Hepatocyte (in vitro differentiated cells): ENCODE measurements at regions not wholly inside any gene's neighbourhood (a gene's known extent, or its start where the extent isn't known, plus 50 kb on each side); places are given as distances from the start of the nearest gene placed in this dataset.

ENCODE experiments used
- DNase-seq: peaks from one replicate; pipeline ENCODE4 v3.0.0-alpha.2; 2016; ENCODE audit warnings: low spot score
- H2AFZ ChIP-seq: fragments of 200-600 bp; sonication (generic); 2 replicates; pipeline ENCODE4 v1.6.0; 2016; ENCODE audit warnings: antibody characterized with exemption, mild to moderate bottlenecking
- H3K27ac ChIP-seq: fragments of 200-600 bp; sonication (generic); 2 replicates; pipeline ENCODE4 v1.5.1; 2016; ENCODE audit warnings: mild to moderate bottlenecking
- H3K27me3 ChIP-seq: fragments of 200-600 bp; sonication (generic); 2 replicates; pipeline ENCODE4 v1.6.1; 2016
- H3K36me3 ChIP-seq: fragments of 200-600 bp; sonication (generic); replicated peaks from 2 replicates; pipeline ENCODE4 v1.5.1; 2016; ENCODE audit warnings: low read depth; ENCODE audit not compliant: insufficient read depth
- H3K4me1 ChIP-seq: fragments of 200-600 bp; sonication (generic); 2 replicates; pipeline ENCODE4 v1.5.1; 2016; ENCODE audit warnings: mild to moderate bottlenecking, moderate library complexity; ENCODE audit not compliant: insufficient read depth
- H3K4me2 ChIP-seq: fragments of 200-600 bp; sonication (generic); 2 replicates; pipeline ENCODE4 v1.6.0; 2016
- H3K4me3 ChIP-seq: fragments of 200-600 bp; sonication (generic); 2 replicates; pipeline ENCODE4 v1.5.1; 2016; ENCODE audit warnings: mild to moderate bottlenecking
- H3K79me2 ChIP-seq: fragments of 200-600 bp; sonication (generic); 2 replicates; pipeline ENCODE4 v1.6.0; 2017; ENCODE audit warnings: mild to moderate bottlenecking
- H3K9me2 ChIP-seq: fragments of 200-600 bp; sonication (generic); replicated peaks from 2 replicates; pipeline ENCODE4 v1.6.0; 2017; ENCODE audit warnings: mild to moderate bottlenecking; ENCODE audit not compliant: insufficient read depth
- H3K9me3 ChIP-seq: fragments of 200-600 bp; sonication (generic); 2 replicates; pipeline ENCODE4 v1.5.1; 2016; ENCODE audit warnings: low read depth, mild to moderate bottlenecking
- H4K20me1 ChIP-seq: fragments of 200-600 bp; sonication (generic); 2 replicates; pipeline ENCODE4 v1.6.0; 2016; ENCODE audit warnings: mild to moderate bottlenecking; ENCODE audit not compliant: insufficient read depth, poor library complexity, severe bottlenecking
- CTCF ChIP-seq: fragments of 200-600 bp; sonication (generic); IDR thresholded peaks from 2 replicates; pipeline ENCODE4 v1.5.1; 2016; ENCODE audit warnings: antibody characterized with exemption, mild to moderate bottlenecking; ENCODE audit not compliant: poor library complexity
- EZH2 ChIP-seq: fragments of 200-600 bp; sonication (generic); IDR thresholded peaks from 2 replicates; pipeline ENCODE4 v1.6.1; 2016; ENCODE audit warnings: antibody characterized with exemption, mild to moderate bottlenecking, borderline replicate concordance
- EZH2phosphoT487 ChIP-seq: fragments of 200-600 bp; sonication (generic); IDR thresholded peaks from one replicate; pipeline ENCODE4 v1.6.1; 2018; ENCODE audit warnings: antibody characterized with exemption, mild to moderate bottlenecking, low read depth, moderate library complexity; ENCODE audit not compliant: unreplicated experiment, severe bottlenecking
- WGBS: methylation state at CpG from one replicate; pipeline ENCODE4 v1.1.6; 2016; ENCODE audit warnings: low lambda C conversion rate; ENCODE audit errors: missing lambda C conversion rate; 5-methylcytosine and 5-hydroxymethylcytosine counted together

- Histone ChIP-seq H3K79me2 (no peaks in the 10 kb centered on the region), H3K4me2 (no peak overlapping the region), H3K36me3 (no peaks in the 10 kb centered on the region), H3K27ac (no peak overlapping the region), H3K27me3 (no peaks in the 10 kb centered on the region), H4K20me1 (no peaks in the 10 kb centered on the region), H2AFZ (no peak overlapping the region), H3K9me3 (no peaks in the 10 kb centered on the region), H3K9me2 (no peaks in the 10 kb centered on the region), H3K4me3 (no peak overlapping the region), H3K4me1 (peaks cover 4% of the 10 kb centered on the region)
- no peak for TF ChIP-seq CTCF
- no peak for TF ChIP-seq EZH2
- TF ChIP-seq EZH2phosphoT487: no peak
- no peak for DNase-seq
- WGBS: 86% methylated on average over 3 of the region's 3 CpGs
Measured at GRCh38 chr15:39310633-39311032, 270.2 kb upstream of the THBS1 start.

GRCh38 chr15:39312984-39313383, 267.9 kb upstream of the THBS1 start:
- no peaks in the 10 kb centered on the region for H4K20me1 ChIP-seq
- no peaks in the 10 kb centered on the region for H3K79me2 ChIP-seq
- no peaks in the 10 kb centered on the region for H3K9me3 ChIP-seq
- no peaks in the 10 kb centered on the region for H3K9me2 ChIP-seq
- peak overlapping the region; percentile 17 for H3K27ac ChIP-seq
- H3K27me3 ChIP-seq: no peaks in the 10 kb centered on the region
- DNase-seq: peak; percentile 48
- no peak overlapping the region for H3K4me2 ChIP-seq
- no peak overlapping the region for H2AFZ ChIP-seq
- H3K36me3 ChIP-seq: no peaks in the 10 kb centered on the region
- 78% methylated on average over 3 of the region's 3 CpGs for WGBS
- no peak overlapping the region for H3K4me3 ChIP-seq
- no peak for TF ChIP-seq EZH2
- TF ChIP-seq CTCF: peak; percentile 29
- TF ChIP-seq EZH2phosphoT487: no peak
- peaks cover 4% of the 10 kb centered on the region for H3K4me1 ChIP-seq

- H3K9me3 ChIP-seq: no peaks in the 10 kb centered on the region
- no peak overlapping the region for H3K4me2 ChIP-seq
- H4K20me1 ChIP-seq: no peaks in the 10 kb centered on the region
- no peak overlapping the region for H3K4me3 ChIP-seq
- H2AFZ ChIP-seq: no peak overlapping the region
- H3K4me1 ChIP-seq: peaks cover 4% of the 10 kb centered on the region
- WGBS: 95% methylated on average over 3 of the region's 3 CpGs
- DNase-seq: no peak
- peak overlapping the region; percentile 17 for H3K27ac ChIP-seq
- H3K27me3 ChIP-seq: no peaks in the 10 kb centered on the region
- TF ChIP-seq CTCF (no peak), EZH2 (no peak), EZH2phosphoT487 (no peak)
- no peaks in the 10 kb centered on the region for H3K9me2 ChIP-seq
- no peaks in the 10 kb centered on the region for H3K79me2 ChIP-seq
- no peaks in the 10 kb centered on the region for H3K36me3 ChIP-seq
Measured at GRCh38 chr15:39313467-39313866, 267.4 kb upstream of the THBS1 start.

- H4K20me1 ChIP-seq: no peaks in the 10 kb centered on the region
- H2AFZ ChIP-seq: no peak overlapping the region
- no peak overlapping the region for H3K4me2 ChIP-seq
- H3K9me2 ChIP-seq: no peaks in the 10 kb centered on the region
- WGBS: 80% methylated on average over 1 of the region's 1 CpG
- H3K36me3 ChIP-seq: no peaks in the 10 kb centered on the region
- TF ChIP-seq EZH2phosphoT487 (no peak), CTCF (no peak)
- H3K4me3 ChIP-seq: no peak overlapping the region
- no peaks in the 10 kb centered on the region for H3K79me2 ChIP-seq
- H3K27me3 ChIP-seq: no peaks in the 10 kb centered on the region
- no peaks in the 10 kb centered on the region for H3K9me3 ChIP-seq
- H3K4me1 ChIP-seq: peaks cover 4% of the 10 kb centered on the region
- no peak for DNase-seq
- H3K27ac ChIP-seq: no peak overlapping the region
Measured at GRCh38 chr15:39313881-39314280, 267.0 kb upstream of the THBS1 start.
